HG03432 (cell line): ENCODE measurements at regions not wholly inside any gene's neighbourhood (a gene's known extent, or its start where the extent isn't known, plus 50 kb on each side); places are given as distances from the start of the nearest gene placed in this dataset.

Source experiments
- ATAC-seq: cut with Tn5 transposase; IDR thresholded peaks from one replicate; pipeline ENCODE4 v1.9.1; 2021; ENCODE audit warnings: mild to moderate bottlenecking, moderate library complexity; ENCODE audit not compliant: unreplicated experiment

DNA sequence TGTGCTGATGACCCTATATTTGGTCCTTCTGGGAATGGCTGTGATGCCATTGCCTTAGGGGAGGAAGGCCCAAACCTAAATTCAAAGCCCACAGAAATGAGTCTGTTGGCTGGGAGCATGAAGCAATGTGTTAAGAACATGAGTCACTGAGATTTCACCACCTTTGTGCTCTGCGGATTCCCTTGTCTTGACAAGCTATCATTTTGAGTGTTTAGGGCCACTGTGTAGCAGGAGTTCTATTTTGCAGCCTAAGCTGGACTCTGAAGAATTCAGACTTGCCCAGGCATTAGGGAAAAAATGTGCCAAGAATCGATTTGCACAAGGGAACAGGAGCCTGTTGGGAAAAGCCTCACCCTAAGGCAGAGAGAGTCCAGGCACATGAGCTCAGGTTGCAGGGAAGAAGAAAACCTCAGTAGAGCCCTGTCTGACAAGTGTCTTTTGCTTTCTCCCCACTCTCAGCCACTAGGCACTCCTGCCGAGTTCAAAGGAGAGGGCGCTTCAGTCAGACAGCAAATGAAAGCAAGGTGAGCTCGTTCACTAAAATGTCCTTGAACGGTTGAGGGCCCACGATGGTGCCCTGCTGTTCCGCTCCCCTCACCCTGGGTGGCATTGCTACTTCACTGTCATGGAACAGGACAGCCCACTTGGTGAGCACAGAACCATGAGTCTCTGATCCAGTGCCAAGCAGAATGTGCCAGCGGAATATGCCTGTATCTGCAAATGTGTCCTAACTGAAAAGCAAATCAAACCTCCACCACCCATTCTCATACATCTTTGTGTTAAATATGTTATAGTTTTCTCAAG lies 93.6 kb downstream of the PRLHR start:
- no peak for ATAC-seq

DNA sequence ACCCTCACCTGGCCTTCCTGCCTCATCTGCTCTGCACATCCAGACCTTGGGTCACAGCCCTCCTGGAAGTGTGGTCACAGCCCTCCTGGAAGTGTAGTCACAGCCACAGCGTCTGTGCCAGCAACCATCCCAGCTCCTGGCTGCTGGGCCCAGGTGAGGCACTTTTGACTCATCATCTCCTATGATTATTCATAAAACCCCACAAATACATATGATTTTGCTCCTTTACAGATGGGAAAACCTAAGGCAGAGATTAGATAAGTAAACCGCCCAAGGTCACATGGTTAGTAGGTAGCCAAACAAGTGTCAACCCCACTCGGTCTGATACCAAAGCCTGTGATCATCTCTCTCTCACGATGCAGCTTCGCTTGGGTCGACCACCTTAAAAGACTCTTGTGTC lies 94.3 kb downstream of the PRLHR start:
- no peak for ATAC-seq

DNA sequence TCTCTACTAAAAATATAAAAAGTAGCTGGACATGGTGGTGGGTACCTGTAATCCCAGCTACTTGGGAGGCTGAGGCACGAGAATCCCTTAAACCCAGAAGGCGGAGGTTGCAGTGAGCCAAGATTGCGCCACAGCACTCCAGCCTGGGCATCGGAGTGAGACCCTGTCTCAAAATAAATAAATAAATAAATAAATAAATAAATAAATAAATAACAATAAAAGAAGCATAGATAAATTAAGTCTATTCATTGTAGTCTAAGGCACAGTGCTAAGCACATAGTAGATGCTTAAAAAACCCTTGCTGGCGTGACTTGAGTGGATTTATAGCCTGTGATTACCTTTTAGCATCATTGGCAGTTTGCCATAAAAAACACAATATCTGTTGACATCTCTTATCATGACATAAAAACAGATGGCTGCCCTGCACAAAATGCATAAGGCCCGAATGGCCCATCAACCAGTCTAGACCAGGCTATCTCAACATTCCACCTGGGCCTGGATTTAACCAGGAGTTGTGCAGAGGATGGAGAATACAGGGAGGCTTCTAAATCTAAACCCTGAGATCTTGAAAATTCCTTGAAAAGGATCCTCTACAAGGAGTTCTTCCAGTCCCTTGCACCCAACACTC lies 94.9 kb downstream of the PRLHR start:
- no peak for ATAC-seq

DNA sequence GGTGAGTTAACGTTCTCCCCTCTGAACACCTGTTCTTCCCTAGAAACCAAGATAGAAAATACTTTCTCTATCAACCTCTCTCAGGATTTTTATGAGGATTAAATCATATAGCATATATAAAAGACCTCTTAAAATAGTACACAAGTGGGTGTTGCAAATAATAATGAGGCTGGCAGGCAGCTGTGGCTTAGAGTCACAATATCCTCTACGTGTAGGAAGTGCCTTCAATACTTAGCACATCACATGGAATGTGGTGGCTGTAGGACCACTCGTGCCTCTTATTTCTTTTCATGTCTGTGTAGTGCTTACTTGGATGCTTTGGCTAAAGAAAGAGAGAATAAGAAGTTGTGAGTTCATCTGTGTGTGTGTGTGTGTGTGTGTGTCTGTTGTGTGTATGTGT lies 96.3 kb downstream of the PRLHR start:
- no peak for ATAC-seq

DNA sequence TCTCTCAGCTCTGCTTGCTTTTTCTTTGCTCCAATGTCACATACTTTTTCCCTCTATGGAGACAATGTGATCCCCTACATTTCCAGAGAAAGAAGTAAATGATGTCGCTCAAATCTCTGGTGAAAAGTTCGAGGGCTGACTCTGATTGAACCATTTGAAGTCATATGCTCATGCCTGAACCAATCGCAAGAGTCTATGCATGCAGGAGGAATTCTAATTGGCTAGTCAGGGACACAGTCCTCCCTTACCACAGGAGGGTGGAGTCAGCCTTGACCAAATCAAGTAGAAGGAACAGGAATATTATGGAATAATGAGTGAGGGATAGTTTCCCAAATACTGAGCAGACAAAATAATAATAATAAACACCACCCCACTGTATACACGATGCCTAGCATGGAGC lies 96.8 kb downstream of the PRLHR start:
- no peak for ATAC-seq

DNA sequence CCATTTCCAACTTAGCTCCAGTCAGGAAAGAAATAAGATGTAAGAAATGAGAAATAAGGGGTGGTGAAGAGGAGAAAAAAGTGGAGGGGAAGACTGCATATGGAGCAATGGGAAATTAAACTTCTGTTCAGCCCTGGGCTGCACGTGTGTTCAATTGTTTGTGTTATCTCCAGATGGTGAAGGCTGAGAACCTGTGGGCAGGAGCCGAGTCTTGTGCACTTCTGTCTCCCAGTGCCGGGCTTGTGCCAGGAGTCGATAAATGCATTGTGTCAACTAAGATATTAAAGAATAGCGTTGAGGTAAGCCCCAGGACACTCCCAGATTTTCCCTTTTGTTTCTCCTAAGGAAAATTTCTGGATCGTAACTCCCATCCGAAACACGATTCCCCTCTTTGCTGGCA lies 98.2 kb downstream of the PRLHR start:
- ATAC-seq = no peak

DNA sequence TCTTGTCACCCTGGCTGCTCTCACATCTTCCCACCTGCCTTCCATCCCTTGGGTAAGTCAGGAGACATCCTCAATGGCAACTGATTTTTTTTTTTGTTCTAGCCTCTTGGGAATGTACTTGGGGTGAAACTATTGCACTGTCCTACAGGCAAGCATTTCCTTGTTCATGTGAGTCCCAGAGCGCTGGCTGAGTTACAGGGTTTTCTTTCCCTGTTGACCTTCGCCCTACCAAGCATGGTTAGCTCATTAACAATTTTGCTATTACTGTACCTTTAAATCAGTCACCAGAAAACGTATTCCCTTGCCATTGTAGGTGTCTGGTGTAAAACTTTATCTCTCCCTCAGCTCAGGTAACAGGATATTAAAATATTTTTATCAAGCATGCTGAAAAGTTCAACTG lies 98.9 kb downstream of the PRLHR start:
- ATAC-seq = no peak

DNA sequence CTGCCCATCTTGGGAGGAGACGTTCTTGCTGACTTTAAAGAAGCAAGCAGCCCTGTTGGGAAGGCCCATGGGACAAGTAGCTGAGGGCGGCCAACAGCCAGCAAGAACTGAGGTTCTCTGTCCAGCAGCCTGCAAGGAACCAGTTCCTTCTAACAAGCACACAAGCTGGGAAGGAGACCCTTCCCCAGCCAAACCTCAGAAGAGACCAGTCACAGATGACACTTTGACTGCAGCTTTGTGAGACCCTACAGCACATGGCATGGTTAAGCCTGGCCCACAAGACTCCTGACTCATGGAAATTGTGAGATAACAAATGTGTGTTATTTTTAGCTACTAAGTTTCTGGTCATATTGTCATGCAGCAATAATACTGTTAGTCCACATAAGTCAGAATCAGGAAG lies 99.9 kb downstream of the PRLHR start:
- no peak for ATAC-seq

DNA sequence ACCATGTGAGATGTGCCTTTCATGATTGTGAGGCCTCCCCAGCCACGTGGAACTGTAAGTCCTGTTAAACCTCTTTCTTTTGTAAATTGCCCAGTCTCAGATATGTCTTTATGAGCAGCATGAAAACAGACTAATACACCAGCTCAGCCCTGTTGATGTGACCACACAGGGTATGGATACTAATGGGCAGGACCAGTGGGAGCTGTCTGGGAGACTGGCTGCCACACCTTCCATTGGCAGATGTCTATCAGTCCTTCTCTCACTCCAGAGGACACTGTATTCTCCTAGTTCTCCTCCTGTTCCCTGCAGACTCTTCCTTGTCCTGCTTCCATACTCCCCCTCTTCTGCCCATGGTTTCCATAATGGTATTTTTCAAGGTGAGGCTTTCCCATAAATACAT lies 104.4 kb downstream of the PRLHR start:
- ATAC-seq = no peak

DNA sequence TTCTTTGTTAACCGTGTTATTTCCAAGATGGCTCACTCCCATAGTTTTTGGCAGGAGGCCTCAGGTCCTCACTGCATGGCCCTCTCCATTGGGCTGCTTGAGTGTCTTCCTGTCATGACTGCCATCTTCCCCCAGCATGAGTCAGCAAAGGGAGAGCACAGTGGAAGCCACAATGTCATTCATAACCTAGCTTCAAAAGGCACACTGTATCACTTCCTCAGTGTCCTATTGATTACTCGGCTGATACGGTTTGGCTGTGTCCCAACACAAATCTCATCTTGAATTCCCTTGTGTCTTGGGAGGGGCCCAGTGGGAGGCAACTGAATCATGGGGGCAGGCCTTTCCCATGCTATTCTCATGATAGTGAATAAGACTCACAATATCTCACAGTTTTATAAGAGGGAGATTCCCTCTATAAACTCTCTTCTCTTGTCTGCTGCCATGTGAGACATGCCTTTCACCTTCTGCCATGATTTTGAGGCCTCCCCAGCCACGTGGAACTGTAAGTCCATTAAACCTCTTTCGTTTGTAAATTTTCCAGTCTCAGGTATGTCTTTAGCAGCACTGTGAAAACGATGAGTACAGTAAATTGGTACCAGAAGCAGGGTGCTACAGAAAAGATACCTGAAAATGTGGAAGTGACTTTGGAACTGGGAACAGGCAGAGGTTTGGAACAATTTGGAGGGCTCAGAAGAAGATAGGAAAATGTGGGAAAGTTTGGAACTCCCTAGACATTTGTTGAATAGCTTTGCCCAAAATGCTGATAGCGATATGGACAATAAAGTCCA lies 106.5 kb downstream of the PRLHR start:
- ATAC-seq = peak; percentile 46

DNA sequence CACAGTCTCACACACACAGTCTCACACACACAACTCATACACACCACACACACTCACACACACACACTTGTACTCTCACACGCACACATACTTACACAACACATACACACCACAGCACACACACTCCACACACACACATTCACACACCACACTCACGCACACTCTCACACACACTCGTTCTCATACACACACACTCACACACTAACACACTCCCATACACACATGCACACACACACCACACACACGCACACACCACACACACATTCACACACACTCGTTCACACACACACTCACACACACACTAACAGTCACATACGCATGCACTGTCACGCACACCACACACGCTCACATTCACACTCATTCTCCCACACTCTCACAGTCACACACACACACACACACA lies 109.8 kb downstream of the PRLHR start:
- no peak for ATAC-seq

DNA sequence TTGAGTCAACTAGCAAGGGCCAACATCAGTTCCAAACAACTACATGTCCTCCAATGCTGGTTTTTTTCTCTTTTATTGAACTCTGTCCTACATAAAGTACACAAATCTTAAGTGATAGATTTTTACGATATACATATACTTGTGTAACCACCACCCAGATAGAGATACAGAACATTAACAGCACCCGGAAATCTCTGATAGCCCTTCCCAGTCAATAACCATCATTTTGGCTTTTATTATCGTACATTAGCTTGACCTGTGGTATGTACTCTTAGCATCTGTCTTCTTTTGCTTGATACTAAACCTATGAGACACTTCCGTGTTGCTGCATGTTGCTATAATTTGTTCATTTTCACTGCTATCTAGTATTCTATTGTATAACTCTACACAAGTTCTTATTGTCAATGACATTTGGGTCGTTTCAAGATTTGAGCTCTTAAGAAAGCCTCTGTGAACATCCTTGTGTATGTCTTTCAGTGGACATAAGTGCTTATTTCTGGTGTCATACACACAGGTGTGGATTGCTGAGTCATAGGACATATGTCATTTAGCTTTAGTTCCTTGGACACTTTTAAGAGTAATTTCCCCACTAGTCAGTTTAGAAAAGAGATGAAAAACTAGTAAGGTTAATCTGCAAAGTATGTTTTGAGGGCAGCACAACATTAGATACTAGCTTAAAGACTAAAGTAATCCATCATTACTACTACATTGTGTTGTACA lies 111.1 kb downstream of the PRLHR start:
- no peak for ATAC-seq

DNA sequence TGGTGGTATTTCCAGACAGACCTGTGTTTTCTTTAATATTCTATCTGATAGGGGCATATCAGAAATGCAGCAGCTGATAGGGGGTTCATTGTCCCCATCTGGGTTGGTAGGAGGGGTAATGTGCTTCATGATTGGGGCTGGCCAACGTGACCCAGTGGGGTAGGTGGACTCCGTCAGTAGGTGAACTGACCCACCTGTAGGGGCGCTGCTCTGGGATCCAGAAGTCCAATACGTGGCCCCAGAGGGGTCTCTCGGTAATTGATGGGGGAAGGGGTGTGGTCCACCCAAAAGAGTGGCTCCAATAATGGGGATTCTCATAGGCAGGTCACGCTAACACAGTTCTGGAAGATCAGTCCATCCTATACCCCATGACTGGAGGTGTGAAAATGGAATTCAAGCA lies 112.0 kb downstream of the PRLHR start:
- ATAC-seq = no peak

DNA sequence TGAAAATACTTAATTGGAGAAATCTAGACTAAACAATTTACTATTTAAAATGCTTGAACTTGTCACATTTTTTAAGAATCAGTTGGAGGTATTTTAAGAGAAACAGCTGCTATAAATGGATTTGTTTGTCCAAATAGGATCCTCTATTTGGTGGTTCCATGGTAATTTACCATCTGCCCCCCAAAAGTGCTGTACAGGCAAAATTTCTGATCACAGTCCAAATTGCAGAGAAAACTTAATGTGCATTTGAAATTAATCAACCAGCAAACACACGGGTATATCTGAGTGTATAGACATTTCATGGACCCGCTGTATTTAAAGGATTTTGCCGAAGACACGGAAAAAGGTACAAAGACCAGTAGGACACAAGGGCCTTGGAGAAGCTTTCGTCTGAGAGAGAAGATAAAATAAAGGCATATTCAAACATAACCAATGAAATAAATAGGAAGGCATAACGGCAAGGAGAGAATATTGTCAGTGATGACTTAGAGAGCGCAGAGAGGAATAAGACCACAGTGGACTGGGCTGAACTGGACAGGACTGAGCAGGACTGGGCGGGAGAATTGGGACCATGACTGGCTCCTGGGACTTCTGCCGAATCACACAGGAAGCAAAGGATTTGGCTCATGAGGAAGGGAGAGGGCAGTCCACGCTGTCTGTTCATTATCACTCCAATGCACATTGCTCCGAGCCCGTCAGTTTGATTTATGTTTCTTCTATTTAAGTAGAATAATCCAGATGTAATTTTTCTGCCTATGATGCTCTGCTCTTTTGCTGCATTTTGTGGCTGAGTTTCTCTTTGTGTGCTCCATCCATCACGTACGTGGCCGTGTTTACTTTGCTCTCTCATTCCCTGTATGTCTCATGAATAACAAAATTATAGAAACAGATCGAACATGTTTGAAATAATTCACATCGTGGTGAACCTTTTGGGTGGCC lies 112.8 kb downstream of the PRLHR start:
- ATAC-seq = no peak

DNA sequence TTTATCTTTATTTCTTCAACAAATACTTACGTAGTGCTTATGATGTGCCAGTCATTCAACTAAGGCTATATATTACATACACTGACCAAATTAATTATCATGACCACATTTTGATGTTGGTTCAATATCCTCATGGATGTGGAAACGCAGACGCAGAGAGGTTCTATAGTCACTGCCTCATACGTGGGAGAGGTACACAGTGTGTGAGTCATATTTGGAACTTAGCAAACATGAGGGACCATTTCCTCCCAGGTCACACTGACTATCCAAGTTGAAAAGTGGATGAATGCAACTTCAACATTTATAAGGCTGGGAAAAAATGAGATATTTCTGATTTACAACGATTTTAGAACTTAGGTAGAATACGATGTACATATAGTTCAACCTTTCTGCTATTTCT lies 113.6 kb downstream of the PRLHR start:
- no peak for ATAC-seq

DNA sequence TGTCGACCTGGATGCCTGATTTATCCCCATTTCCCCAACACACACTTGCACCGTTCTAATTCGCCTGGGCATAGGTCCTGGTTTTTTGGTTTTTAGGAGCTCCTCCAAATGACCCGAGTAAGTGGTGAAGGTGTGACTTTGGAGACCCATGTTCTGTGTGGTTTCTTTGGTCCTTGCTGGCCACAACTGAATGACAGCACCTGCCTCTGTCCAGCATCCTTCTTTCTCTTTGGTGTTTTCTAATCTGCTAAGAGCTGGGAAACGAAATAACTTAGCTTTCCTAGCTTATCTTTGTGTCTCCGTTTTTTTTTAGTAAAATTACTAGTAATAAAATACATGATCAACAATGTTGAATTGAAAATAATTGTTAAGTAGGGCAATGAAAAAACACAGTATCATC lies 120.2 kb downstream of the PRLHR start:
- ATAC-seq = no peak

DNA sequence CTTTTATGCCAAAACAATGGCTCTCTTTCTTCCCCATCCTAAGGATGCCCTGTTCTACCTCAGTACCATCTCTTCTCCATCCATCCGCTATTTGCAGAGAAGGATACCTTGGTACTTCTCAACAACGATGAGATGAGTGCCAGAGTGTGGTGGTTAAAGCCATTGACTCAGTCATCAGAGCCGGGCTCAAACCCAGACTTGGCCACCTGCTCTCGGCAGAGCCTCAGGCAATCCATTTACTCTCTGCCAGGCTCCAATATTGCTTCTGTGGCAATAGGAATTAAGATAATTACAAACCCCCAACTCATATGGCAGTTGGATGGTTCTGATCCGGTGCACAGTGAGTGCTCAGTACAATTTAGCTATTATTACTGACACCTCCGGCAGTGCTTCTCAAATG lies 121.3 kb downstream of the PRLHR start:
- ATAC-seq = no peak

DNA sequence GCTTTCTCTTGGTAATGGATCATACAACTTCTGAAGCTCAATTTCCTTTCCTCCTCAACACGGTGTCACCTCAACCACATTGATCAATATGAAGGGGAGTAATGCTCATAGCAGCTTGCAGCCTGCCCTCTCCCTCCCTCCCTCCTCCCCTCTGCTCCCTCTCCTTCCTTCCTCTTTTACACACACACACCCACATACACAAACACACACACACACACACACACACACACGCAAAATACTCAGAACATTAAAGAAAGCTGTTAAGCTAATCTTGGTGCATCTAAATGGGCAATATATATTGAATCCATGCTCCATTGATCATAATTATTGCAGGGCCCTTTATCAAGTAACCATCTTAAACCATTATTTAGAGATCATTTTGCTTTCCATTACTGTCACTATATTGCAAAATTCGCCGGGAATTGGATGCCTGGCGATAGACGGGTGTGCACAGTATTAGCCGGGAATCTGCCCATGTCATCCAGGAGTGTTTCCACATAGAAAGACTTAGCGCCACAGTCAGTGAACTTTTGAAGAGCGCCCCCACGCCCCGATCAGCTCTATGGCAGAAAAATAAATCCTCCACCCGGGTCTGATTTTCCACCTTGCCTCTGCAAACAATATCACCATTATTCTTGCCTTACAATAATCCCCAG lies 122.0 kb downstream of the PRLHR start:
- ATAC-seq = no peak

DNA sequence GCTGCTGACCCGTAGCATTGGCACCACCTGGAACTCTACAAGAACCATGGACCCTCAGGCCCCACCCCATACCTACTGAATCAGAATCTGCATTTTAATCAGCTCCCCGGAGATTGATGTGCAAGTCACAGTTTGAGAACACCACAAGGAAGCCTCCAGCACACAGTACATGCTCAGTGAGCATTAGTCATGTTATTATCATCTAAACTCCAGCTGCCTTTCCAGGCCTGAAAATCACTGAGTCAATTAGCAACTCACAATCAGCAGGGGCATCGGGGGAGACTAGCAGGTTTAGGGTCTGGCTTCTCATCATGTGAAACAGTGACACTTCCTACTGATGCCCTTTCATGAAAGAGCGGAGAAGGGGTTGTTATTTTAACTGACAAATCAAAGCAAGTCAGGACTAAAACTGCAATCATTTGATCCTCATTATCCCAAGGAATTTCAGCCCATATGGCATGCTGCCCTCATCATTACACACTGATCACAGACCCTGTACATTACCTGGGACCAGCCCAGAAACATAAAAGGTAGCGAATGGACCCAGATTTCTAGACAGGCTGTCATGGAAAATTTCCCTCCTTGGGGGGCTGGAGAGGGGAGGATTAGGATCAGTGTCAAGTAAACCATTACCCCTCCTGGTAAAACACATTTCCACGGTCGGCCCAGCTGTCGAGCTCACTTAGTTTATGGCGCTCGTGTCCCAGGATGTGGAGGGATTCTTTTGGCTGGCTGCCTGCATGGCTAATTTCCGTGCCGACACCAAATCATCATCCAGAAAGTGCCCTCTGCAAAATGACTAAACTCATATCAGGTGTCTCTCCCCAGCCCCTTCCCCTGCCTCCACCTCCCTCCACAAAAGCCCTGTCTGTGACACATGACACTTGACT lies 122.8 kb downstream of the PRLHR start:
- ATAC-seq = no peak
